ENCODE measurements at regions not wholly inside any gene's neighbourhood (a gene's known extent, or its start where the extent isn't known, plus 50 kb on each side); places are given as distances from the start of the nearest gene placed in this dataset.

DNA sequence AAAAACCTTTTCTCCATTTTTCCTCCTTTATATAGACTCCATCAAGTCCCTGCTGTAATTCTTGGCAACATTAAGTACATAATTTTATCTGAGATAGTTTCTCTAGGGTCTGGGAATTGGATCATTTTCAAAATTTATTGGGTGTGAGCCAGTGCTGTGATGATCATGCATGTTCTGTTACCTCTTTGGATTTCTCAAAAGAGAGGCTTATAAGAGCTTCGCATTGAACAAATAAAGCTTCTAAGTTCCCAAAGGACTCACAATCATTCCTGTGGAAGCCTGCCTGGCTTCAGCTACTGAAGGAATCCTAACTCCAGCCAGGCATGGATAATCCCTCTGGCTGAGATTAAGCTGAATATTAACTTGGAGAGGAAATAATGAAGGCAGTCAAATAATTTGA is 208.5 kb downstream of the RAB38 start:
- no peak for TF ChIP-seq EZH2 (IDR thresholded peaks at IDR 0.05)
- TF ChIP-seq, protein P1, sequence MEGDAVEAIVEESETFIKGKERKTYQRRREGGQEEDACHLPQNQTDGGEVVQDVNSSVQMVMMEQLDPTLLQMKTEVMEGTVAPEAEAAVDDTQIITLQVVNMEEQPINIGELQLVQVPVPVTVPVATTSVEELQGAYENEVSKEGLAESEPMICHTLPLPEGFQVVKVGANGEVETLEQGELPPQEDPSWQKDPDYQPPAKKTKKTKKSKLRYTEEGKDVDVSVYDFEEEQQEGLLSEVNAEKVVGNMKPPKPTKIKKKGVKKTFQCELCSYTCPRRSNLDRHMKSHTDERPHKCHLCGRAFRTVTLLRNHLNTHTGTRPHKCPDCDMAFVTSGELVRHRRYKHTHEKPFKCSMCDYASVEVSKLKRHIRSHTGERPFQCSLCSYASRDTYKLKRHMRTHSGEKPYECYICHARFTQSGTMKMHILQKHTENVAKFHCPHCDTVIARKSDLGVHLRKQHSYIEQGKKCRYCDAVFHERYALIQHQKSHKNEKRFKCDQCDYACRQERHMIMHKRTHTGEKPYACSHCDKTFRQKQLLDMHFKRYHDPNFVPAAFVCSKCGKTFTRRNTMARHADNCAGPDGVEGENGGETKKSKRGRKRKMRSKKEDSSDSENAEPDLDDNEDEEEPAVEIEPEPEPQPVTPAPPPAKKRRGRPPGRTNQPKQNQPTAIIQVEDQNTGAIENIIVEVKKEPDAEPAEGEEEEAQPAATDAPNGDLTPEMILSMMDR (IDR thresholded peaks at IDR 0.05), result no peak
- TF ChIP-seq EZH2phosphoT487 (IDR thresholded peaks at IDR 0.05), result no peak
